ENCODE measurements at regions not wholly inside any gene's neighbourhood (a gene's known extent, or its start where the extent isn't known, plus 50 kb on each side); places are given as distances from the start of the nearest gene placed in this dataset.

- TF ChIP-seq CTCF (conservative IDR thresholded peaks at IDR 0.05; ENCODE audit: low read length): no peak
- TF ChIP-seq EZH2phosphoT487 (IDR thresholded peaks at IDR 0.05; ENCODE audit: borderline replicate concordance, low read depth, low read length): no peak
Measured at GRCh38 chr5:105616599-105616998, 2054.0 kb upstream of the NUDT12 start.
